PC-3 (cell line): ENCODE measurements at regions not wholly inside any gene's neighbourhood (a gene's known extent, or its start where the extent isn't known, plus 50 kb on each side); places are given as distances from the start of the nearest gene placed in this dataset.

Experiments
- ATAC-seq: fragments of 200-7000 bp; cut with Tn5 transposase; 2 replicates; pipeline ENCODE4 v1.9.1; 2020; ENCODE audit warnings: mild to moderate bottlenecking, moderate library complexity
- BruUV-seq: library from RNA; stranded (reverse); fragments of 400-500 nt; replicated peaks from 2 replicates; lab custom pipeline; 2021; lab: Mats Ljungman, UMichigan
- CTCF ChIA-PET: fragments of 300-600 bp; sonication (Branson Sonifier 250); formaldehyde crosslinking; loops from one replicate; lab custom pipeline; 2022; ENCODE audit warnings: antibody characterized with exemption; lab: Charles Lee
- POLR2A ChIA-PET: fragments of 300-600 bp; sonication (Branson Sonifier 250); formaldehyde crosslinking; loops from one replicate; lab custom pipeline; 2022; ENCODE audit warnings: antibody characterized with exemption; ENCODE audit not compliant: unreplicated experiment; lab: Charles Lee
- DNase-seq: peaks from one replicate; pipeline ENCODE4 v3.0.0-alpha.2; 2015
- H2AFZ ChIP-seq: fragments of 300-600 bp; sonication (generic); 2 replicates; pipeline ENCODE4 v1.6.0; 2016; ENCODE audit warnings: antibody characterized with exemption, low read length
- H3F3A ChIP-seq: fragments of 300-600 bp; sonication (generic); one replicate; pipeline ENCODE4 v1.6.0; 2017; ENCODE audit warnings: antibody characterized with exemption, low read length, control low read depth, mild to moderate bottlenecking; ENCODE audit not compliant: unreplicated experiment
- H3K27ac ChIP-seq: fragments of 300-600 bp; sonication (generic); 2 replicates; pipeline ENCODE4 v1.5.1; 2016; ENCODE audit warnings: mild to moderate bottlenecking, low read length
- H3K27me3 ChIP-seq: fragments of 300-600 bp; sonication (generic); 2 replicates; pipeline ENCODE4 v1.6.1; 2016; ENCODE audit warnings: low read length, mixed read lengths
- H3K36me3 ChIP-seq: fragments of 300-600 bp; sonication (generic); 2 replicates; pipeline ENCODE4 v1.6.1; 2016; ENCODE audit warnings: low read depth, mixed run types, low read length, mixed read lengths
- H3K4me1 ChIP-seq: fragments of 300-600 bp; sonication (generic); 2 replicates; pipeline ENCODE4 v1.5.1; 2016; ENCODE audit warnings: low read length; ENCODE audit not compliant: insufficient read depth
- H3K4me2 ChIP-seq: fragments of 300-600 bp; sonication (generic); 2 replicates; pipeline ENCODE4 v1.6.0; 2016; ENCODE audit warnings: low read length
- H3K4me3 ChIP-seq: fragments of 300-600 bp; sonication (generic); 2 replicates; pipeline ENCODE4 v1.5.1; 2016; ENCODE audit warnings: mild to moderate bottlenecking, low read length, mixed read lengths
- H3K79me2 ChIP-seq: fragments of 300-600 bp; sonication (generic); 2 replicates; pipeline ENCODE4 v1.6.1; 2017; ENCODE audit warnings: low read length, mixed read lengths
- H3K9ac ChIP-seq: fragments of 300-600 bp; sonication (generic); 2 replicates; pipeline ENCODE4 v1.6.0; 2016; ENCODE audit warnings: mild to moderate bottlenecking, low read length
- H3K9me2 ChIP-seq: fragments of 300-600 bp; sonication (generic); replicated peaks from 2 replicates; pipeline ENCODE4 v1.6.1; 2016; ENCODE audit warnings: mixed run types, low read length, mixed read lengths
- H3K9me3 ChIP-seq: fragments of 300-600 bp; sonication (generic); 2 replicates; pipeline ENCODE4 v1.6.1; 2016; ENCODE audit warnings: low read length, mixed read lengths
- H4K20me1 ChIP-seq: fragments of 300-600 bp; sonication (generic); 2 replicates; pipeline ENCODE4 v1.6.1; 2016; ENCODE audit warnings: low read length, mixed read lengths
- CTCF ChIP-seq: fragments of 300-600 bp; sonication (generic); conservative IDR thresholded peaks from 2 replicates; pipeline ENCODE4 v1.5.1; 2017; ENCODE audit warnings: antibody characterized with exemption, low read depth, mild to moderate bottlenecking, low read length
- EZH2 ChIP-seq: fragments of 300-600 bp; sonication (generic); IDR thresholded peaks from one replicate; pipeline ENCODE4 v1.6.1; 2017; ENCODE audit warnings: antibody characterized with exemption, mild to moderate bottlenecking, low read length; ENCODE audit not compliant: unreplicated experiment
- EZH2phosphoT487 ChIP-seq: fragments of 300-600 bp; sonication (generic); IDR thresholded peaks from 2 replicates; pipeline ENCODE4 v1.6.1; 2018; ENCODE audit warnings: mild to moderate bottlenecking, antibody characterized with exemption, low read length, borderline replicate concordance
- intact Hi-C: fragments of 100-400 bp; cut with micrococcal nuclease; formaldehyde crosslinking; loops from 2 replicates; pipeline ENCODE4 v1.9.0; 2023

GRCh38 chr6:100136590-100136989 is 142.6 kb upstream of the MCHR2 start:
- Histone ChIP-seq H3K4me2 (no peak overlapping the region), H3F3A (no peaks in the 10 kb centered on the region), H3K4me3 (no peak overlapping the region), H3K9me2 (no peaks in the 10 kb centered on the region), H3K9ac (no peak overlapping the region), H3K27me3 (no peaks in the 10 kb centered on the region), H3K4me1 (no peaks in the 10 kb centered on the region), H3K27ac (no peak overlapping the region), H3K9me3 (no peaks in the 10 kb centered on the region), H3K79me2 (no peaks in the 10 kb centered on the region), H2AFZ (no peak overlapping the region), H4K20me1 (no peaks in the 10 kb centered on the region), H3K36me3 (no peaks in the 10 kb centered on the region)
- intact Hi-C loops = no loop called here
- POLR2A ChIA-PET = no interaction called here
- TF ChIP-seq EZH2phosphoT487 = no peak
- no peak for TF ChIP-seq EZH2
- no peak for TF ChIP-seq CTCF
- no TSS peak for BruUV-seq
- ATAC-seq (no peak), DNase-seq (no peak)
- CTCF ChIA-PET = no interaction called here

- no peak for DNase-seq
- Histone ChIP-seq H2AFZ (no peak overlapping the region), H3K4me1 (no peaks in the 10 kb centered on the region), H3K27ac (no peak overlapping the region), H3K79me2 (no peaks in the 10 kb centered on the region), H3K9me3 (no peaks in the 10 kb centered on the region), H3F3A (no peaks in the 10 kb centered on the region), H4K20me1 (no peaks in the 10 kb centered on the region), H3K9ac (no peak overlapping the region), H3K36me3 (no peaks in the 10 kb centered on the region), H3K27me3 (no peaks in the 10 kb centered on the region), H3K4me2 (no peak overlapping the region), H3K4me3 (no peak overlapping the region), H3K9me2 (no peaks in the 10 kb centered on the region)
- no peak for ATAC-seq
- ChIA-PET CTCF (no interaction called here), POLR2A (no interaction called here)
- no TSS peak for BruUV-seq
- intact Hi-C loops = no loop called here
- TF ChIP-seq EZH2phosphoT487 = no peak
- TF ChIP-seq CTCF = no peak
- TF ChIP-seq EZH2 = no peak
These were observed 142.0 kb upstream of the MCHR2 start for GRCh38 chr6:100135977-100136376.

GRCh38 chr6:100134703-100135102 is 140.7 kb upstream of the MCHR2 start:
- TF ChIP-seq EZH2phosphoT487 = no peak
- TF ChIP-seq CTCF = no peak
- no peak for TF ChIP-seq EZH2
- no TSS peak for BruUV-seq
- Histone ChIP-seq H3K27ac (no peak overlapping the region), H3K4me3 (no peak overlapping the region), H3K4me2 (no peak overlapping the region), H3F3A (no peaks in the 10 kb centered on the region), H3K79me2 (no peaks in the 10 kb centered on the region), H3K36me3 (no peaks in the 10 kb centered on the region), H3K27me3 (no peaks in the 10 kb centered on the region), H3K4me1 (no peaks in the 10 kb centered on the region), H4K20me1 (no peaks in the 10 kb centered on the region), H3K9me2 (no peaks in the 10 kb centered on the region), H2AFZ (no peak overlapping the region), H3K9me3 (no peaks in the 10 kb centered on the region), H3K9ac (no peak overlapping the region)
- intact Hi-C loops = no loop called here
- CTCF ChIA-PET = no interaction called here
- ATAC-seq (no peak), DNase-seq (no peak)
- POLR2A ChIA-PET = no interaction called here
